HFF-Myc (cell line): ENCODE measurements at regions not wholly inside any gene's neighbourhood (a gene's known extent, or its start where the extent isn't known, plus 50 kb on each side); places are given as distances from the start of the nearest gene placed in this dataset.
"Not testable (repeated sequence)": the region's sequence is repeated elsewhere in the genome, so short reads cannot be mapped to it uniquely, and the experiment has no call there.

ENCODE experiments used
- DNase-seq: peaks from one replicate; pipeline ENCODE4 v3.0.0-alpha.2; 2011; ENCODE audit warnings: low read depth; ENCODE audit errors: extremely low read depth
- H3K4me3 ChIP-seq: replicated peaks from 2 replicates; pipeline ENCODE4 v1.5.1; 2011; ENCODE audit warnings: low read depth, mild to moderate bottlenecking, control low read depth, low read length
- TF ChIP-seq, protein P1 (sequence below): IDR thresholded peaks from 2 replicates; pipeline ENCODE4 v1.5.1; 2012; ENCODE audit warnings: mild to moderate bottlenecking, low read depth, low read length, control low read depth; ENCODE audit errors: missing control alignments

DNA sequence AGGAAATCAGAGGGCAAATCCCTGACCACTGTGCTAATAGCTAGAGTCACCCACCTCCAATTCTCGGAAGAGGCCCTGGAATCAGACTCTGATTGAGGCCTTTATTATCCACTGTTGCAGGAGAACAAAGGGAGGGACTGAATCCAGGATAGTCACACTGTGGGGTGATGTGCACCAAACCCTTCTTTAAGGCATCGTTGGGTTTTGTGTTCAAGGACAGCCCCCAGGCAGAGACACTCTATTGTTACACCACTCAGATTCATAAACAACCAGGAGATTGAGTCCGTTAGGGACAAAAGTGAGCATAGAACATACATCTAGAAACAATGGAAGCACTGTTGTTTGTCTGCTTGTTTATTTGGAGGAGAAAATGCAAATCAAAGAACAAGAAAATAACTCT, 124.6 kb upstream of the TBCA start:
- DNase-seq = no peak
- H3K4me3 ChIP-seq = no peak overlapping the region

DNA sequence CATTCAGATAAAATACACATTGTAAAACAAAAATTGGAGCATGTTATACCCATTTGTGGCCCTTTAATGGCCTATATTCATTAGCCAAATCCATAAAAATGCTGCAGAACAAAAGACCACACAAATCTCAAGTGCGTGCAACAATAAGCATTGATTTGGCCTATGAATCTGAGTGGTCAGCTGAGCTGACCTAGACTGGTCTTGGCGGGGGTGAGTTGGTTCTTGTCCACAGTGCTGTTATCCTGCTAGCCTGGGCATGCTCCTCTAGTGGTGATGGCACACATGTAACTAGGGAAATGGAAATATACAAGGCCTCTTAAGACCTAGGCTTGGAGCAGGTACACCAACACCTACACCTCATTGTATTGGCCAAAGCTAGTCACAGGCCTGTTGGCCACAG, 122.2 kb upstream of the TBCA start:
- DNase-seq = no peak
- TF ChIP-seq, protein P1, sequence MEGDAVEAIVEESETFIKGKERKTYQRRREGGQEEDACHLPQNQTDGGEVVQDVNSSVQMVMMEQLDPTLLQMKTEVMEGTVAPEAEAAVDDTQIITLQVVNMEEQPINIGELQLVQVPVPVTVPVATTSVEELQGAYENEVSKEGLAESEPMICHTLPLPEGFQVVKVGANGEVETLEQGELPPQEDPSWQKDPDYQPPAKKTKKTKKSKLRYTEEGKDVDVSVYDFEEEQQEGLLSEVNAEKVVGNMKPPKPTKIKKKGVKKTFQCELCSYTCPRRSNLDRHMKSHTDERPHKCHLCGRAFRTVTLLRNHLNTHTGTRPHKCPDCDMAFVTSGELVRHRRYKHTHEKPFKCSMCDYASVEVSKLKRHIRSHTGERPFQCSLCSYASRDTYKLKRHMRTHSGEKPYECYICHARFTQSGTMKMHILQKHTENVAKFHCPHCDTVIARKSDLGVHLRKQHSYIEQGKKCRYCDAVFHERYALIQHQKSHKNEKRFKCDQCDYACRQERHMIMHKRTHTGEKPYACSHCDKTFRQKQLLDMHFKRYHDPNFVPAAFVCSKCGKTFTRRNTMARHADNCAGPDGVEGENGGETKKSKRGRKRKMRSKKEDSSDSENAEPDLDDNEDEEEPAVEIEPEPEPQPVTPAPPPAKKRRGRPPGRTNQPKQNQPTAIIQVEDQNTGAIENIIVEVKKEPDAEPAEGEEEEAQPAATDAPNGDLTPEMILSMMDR = no peak
- H3K4me3 ChIP-seq = no peak overlapping the region

More for the DNA sequence above, 124.6 kb upstream of the TBCA start:
- TF ChIP-seq, protein P1 = no peak

DNA sequence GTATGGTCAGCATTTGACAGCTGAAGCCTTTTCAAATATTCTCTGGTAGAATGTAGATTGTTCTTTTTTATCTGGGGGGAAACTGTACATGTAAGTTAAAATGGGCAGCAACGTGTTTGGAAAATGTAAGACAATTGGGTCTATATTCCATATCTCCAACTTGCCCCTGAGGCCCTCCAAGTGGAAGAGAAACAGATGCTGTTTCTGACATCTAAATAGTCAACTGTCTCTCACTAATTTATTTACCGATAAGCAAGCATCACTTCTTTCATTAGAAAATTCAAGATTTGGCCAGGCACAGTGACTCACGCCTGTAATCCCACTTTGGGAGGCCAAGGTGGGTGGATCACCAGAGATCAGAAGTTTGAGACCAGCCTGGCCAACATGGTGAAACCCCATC, 120.2 kb upstream of the TBCA start:
- TF ChIP-seq, protein P1 = no peak
- no peak overlapping the region for H3K4me3 ChIP-seq

DNA sequence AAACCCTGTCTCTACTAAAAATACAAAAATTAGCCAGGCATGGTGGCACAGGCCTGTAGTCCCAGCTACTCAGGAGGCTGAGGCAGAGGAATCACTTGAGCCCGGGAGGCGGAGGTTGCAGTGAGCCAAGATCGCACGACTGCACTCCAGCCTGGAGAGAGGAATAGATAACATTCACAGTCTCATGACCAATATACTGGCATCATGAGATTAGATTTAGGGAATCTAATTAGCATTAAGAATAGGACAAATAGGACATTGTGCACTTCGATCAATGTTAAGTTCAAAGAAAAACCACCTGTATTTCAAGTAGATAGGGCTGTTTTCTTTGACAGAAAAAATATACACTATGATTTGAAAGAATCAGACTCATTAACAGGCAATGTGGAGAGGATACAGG, 118.0 kb upstream of the TBCA start:
- not testable (repeated sequence) for H3K4me3 ChIP-seq, DNase-seq

More for the DNA sequence above, 120.2 kb upstream of the TBCA start:
- no peak for DNase-seq

DNA sequence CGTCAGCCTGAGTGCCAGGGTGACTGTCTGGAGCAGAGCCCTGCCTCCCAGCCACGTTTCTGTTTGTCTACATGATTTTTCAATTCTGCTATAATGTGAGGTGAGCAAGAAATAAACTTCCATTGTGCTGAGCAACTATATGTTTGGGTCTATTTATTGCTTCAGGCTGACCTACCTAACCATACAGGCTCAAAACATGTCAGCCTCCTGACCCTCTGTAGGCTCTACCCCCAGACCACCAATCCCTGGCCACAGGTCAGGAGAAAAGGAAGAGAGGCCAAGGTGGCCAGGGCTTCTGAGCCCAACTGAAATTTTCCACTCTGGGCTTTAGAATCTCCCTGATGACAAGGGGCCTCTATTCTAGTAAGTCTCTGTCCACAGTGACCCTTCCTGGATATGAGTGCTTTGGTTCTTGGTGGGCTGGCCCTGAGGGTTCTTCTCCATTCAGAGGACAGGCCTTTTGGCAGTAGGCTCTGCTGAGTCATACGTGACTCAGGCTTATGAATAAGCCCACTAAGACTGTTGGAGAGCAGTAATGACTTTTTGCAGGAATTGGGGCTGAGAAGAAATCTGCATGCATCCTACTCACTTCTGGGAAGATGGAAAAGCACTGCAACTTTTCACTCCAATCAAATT, 117.2 kb upstream of the TBCA start:
- DNase-seq = peak; percentile 85
- TF ChIP-seq, protein P1 = no peak
- no peak overlapping the region for H3K4me3 ChIP-seq

DNA sequence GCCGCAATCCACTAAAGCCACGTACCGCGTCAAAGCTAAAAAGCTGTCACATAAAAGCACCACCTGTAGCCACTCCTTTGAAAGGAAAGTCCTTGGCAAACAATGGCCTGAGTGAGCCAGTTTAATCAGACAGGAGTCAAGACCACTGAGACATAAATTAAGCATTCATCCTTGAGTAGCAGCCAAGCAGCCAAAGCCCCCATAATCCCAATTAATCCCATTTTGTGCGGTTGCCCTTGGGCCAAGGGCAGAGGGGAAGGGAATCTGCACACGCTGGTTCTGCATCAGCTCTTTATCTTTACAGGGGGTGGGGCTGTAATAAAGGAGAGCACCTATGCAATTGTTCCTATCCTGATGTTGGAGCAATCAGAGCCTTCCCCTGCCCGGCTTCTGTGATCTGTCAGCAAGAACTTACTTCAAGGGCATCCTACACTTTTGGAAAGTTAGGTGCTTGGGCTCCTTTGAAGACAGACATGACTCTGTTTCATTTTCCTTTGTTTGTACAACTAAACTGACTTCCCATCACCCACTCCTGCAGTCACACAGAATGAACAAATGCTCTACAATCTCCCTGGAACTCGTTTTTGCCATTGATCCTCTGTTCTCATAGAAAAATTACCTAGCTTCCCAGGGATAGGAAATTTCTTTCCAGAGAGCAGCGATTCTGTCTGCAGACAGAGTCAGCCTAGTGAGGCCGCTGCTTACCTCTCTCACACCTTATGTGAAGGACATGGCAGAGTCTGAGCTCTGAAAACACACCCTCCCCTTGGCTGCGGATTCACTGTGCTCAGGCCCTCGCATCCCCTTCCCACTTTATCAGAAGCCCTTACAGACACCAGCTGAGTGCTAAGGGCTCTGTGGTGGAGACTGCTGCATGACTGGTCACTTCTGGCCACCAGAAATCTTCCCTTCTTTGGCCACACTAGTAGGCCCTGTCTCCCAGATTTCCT, 116.2 kb upstream of the TBCA start:
- H3K4me3 ChIP-seq = no peak overlapping the region
- TF ChIP-seq, protein P1 = no peak
- DNase-seq = no peak

DNA sequence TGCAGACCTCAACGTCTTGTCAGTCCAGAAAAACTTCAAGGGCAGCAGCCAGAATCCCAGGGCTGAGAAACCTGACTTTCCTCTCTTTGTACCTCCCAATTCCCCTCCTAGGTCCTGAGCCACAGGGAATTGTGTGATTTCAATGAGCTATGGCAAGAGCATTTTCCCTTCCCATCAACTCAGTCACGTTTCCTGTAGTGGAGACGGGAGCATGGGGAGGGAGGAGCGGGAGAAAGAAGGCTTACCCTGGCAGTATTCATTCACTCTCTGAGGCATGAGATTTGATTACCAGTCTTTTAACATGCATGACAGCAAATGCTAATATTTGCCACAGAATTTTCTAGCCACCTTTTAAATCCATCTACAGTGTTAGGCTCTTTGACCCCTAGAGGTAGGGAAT, 109.4 kb upstream of the TBCA start:
- DNase-seq = no peak
- H3K4me3 ChIP-seq = no peak overlapping the region
- TF ChIP-seq, protein P1 = no peak
